Erythroblast (primary cell): ENCODE measurements at regions not wholly inside any gene's neighbourhood (a gene's known extent, or its start where the extent isn't known, plus 50 kb on each side); places are given as distances from the start of the nearest gene placed in this dataset.
"Not testable (repeated sequence)": the region's sequence is repeated elsewhere in the genome, so short reads cannot be mapped to it uniquely, and the experiment has no call there.

Source experiments
- DNase-seq, 2 experiments: peaks; one replicate each; lab custom pipeline; 2025; lab: John Stamatoyannopoulos, UW
- GATA1 ChIP-seq: IDR thresholded peaks from 2 replicates; pipeline ENCODE4 v1.6.1; 2011; ENCODE audit warnings: low read depth, mild to moderate bottlenecking, control low read depth, low read length, moderate library complexity
- POLR2A ChIP-seq: IDR thresholded peaks from 2 replicates; pipeline ENCODE4 v1.6.1; 2011; ENCODE audit warnings: mild to moderate bottlenecking, low read length

DNA sequence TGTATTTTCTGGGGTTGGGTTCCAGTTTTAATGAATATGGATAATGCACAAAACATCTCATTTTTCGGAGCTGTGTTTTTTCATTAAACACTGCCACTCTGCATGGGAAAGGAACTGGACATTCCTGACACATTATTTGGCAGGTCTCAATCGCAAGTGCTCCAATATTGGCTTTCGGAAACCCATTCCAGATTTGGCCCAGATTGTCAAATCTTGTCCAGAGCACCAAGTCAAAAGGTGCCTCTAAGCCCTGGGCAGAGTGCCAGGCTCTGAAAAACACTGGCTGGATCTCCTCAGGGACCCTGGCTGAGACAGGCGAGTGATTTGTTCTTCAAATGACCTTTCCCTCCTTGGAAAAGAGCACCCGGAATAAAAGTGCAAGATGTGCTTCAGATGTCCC lies 68.4 kb upstream of the MRPS6 start:
- no peak for DNase-seq
- TF ChIP-seq GATA1 (no peak), POLR2A (no peak)

GRCh38 chr21:34004013-34004938 lies 69.1 kb upstream of the MRPS6 start:
- TF ChIP-seq POLR2A (no peak), GATA1 (no peak)
- DNase-seq = no peak

GRCh38 chr21:34003428-34003827 lies 70.0 kb upstream of the MRPS6 start:
- no peak for DNase-seq
- no peak for TF ChIP-seq GATA1
- TF ChIP-seq POLR2A = no peak

DNA sequence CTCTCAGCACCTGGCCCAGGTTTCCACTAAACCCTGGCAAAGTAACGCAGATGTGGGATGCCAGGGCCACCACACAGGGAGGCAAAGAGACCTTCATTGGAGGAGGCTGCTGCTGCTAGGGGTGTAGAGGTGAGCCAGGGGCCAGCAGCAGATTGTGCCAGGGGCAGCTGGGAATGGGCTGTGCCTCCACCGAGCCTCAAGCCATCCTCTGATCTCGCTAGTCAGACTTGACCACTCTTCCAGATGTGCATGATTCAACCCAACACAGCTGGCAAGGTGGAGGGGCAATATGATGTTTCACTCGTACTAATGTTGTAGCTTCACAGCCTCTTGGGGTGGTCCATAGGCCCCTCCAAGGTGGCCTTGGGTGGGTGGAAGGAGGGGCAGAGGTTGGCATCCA lies 73.0 kb upstream of the MRPS6 start:
- TF ChIP-seq GATA1 = no peak
- TF ChIP-seq POLR2A = no peak
- DNase-seq = no peak

- no peak for TF ChIP-seq POLR2A
- TF ChIP-seq GATA1 = no peak
- DNase-seq = no peak
These were observed 74.6 kb upstream of the MRPS6 start for GRCh38 chr21:33998809-33999208.

DNA sequence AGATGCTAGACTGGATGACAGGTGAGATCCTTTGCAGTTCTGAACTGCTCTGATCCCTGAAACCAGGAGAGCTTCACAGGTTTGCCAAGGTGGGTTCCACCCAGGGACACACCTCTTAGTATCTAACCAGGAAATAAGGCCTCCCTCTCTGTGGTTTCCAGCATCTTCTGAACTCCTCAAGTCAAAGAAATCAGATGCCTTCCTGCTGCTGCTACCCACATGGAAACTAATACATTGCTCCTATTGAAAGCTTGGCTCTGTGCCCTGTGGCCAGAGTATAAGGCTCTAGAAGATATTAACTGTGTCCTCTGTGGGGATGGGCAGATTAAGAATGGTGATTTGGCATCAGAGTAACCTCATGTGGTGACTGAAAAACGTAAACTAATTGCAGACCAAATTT lies 75.0 kb upstream of the MRPS6 start:
- TF ChIP-seq POLR2A = no peak
- no peak for TF ChIP-seq GATA1
- DNase-seq = no peak

DNA sequence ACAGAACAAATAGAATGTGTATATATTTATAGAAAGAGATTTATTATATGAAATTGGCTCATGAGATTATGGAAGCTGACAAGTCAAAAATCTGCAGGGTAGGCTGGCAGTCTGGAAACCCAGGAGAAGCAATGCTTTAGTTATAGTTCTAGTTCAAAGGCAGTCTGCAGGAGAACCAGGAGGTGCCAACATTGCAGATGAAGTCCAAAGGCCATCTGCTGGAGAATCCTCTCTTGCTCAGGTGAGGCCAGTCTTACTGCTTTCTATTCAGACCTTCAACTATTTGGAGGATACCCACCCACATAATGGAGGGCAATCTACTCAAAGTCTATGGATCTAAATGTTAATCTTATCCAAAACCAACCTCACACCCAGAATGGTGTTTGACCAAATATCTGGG lies 75.9 kb upstream of the MRPS6 start:
- TF ChIP-seq GATA1 (no peak), POLR2A (no peak)

GRCh38 chr21:33994373-33994772 lies 78.8 kb upstream of the ATP5PO start:
- no peak for DNase-seq
- no peak for TF ChIP-seq GATA1
- TF ChIP-seq POLR2A = no peak

More for the DNA sequence above, 75.9 kb upstream of the MRPS6 start:
- no peak for DNase-seq

- peak in 1 of 2 experiments; percentile 47 for DNase-seq
- no peak for TF ChIP-seq POLR2A
- TF ChIP-seq GATA1 = no peak
These were observed 78.0 kb upstream of the ATP5PO start for GRCh38 chr21:33993286-33994231.

DNA sequence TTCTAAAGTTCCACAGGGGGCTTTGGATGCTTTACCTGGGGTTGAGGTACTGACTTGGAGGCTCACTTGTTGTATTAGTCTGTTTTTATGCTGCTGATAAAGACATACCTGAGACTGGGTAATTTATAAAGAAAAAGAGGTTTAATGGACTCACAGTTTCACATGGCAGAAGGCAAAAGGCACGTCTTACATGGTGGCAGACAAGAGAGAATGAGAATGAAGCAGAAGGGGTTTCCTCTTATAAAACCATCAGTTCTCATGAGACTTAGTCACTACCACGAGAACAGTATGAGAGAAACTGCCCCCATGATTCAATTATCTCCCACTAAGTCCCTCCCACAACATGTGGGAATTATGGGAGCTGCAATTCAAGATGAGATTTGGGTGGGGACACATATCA lies 76.8 kb upstream of the ATP5PO start:
- not testable (repeated sequence) for DNase-seq

GRCh38 chr21:33991133-33991532 lies 75.5 kb upstream of the ATP5PO start:
- DNase-seq = no peak
- TF ChIP-seq POLR2A (no peak), GATA1 (no peak)

GRCh38 chr21:33989440-33989839 lies 73.8 kb upstream of the ATP5PO start:
- TF ChIP-seq GATA1 (no peak), POLR2A (no peak)
- no peak for DNase-seq

DNA sequence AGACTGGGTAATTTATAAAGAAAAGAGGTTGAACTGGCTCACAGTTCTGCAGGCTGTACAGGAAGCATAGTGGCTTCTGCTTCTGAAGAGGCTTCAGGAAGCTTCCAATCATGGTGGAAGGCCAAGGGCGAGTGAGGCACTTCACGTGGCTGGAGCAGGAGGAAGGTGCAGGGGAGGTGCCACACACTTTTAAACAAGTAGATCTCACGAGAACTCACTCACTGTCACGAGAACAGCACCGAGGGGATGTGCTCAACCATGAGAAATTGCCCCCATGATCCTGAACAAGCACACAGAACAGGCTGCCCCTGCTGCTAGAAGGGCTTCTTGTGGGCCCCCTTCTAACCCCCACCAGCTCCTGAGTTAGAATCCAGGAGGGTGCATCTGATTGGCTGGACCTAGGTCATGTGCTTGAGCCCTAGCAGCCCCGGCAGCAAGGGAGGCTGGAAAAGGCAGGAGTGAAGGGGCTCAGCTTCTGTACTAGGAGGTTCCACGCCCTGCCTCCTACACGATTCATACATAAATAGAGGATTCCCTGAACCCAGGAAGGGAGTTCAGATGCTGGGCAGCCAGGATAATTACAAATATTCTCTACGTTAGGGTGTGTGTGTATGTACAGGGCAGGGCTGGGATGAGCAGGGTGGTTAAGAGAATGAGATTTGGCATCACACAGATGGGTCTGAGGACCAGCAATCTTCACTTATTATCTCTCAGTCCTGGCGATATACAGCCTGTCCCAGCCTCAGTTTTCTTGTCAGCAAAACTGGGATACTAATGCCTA lies 72.8 kb upstream of the ATP5PO start:
- TF ChIP-seq POLR2A (no peak), GATA1 (no peak)

More for the DNA sequence above, 72.8 kb upstream of the ATP5PO start:
- DNase-seq = no peak
